Right lobe of liver (tissue), 6 donors: ENCODE measurements at regions not wholly inside any gene's neighbourhood (a gene's known extent, or its start where the extent isn't known, plus 50 kb on each side); places are given as distances from the start of the nearest gene placed in this dataset.
"Not testable (repeated sequence)": the region's sequence is repeated elsewhere in the genome, so short reads cannot be mapped to it uniquely, and the experiment has no call there.

Experiments used
- ATAC-seq, 4 donors: fragments of 200-7000 bp; cut with Tn5 transposase; one replicate each; pipeline ENCODE4 v1.9.1; 2020; ENCODE audit warnings: mild to moderate bottlenecking in 4 of 4, moderate library complexity in 4 of 4
- DNase-seq, 3 donors: peaks; one replicate each; pipeline ENCODE4 v3.0.0-alpha.2; 2020
- H3K27ac ChIP-seq, 3 donors: fragments of 200-600 bp; one replicate each; pipeline ENCODE4 v1.8.0; 2022
- H3K27me3 ChIP-seq, 2 donors: fragments of 200-600 bp; one replicate each; pipeline ENCODE4 v1.8.0; 2022
- H3K36me3 ChIP-seq, 4 donors: fragments of 200-600 bp; sonication (generic) in 1 of 4; one replicate each; pipeline versions ENCODE4 v1.5.1 to v1.8.0; 2017 to 2022; ENCODE audit warnings: control low read depth in 1 of 4
- H3K4me1 ChIP-seq, 4 donors: fragments of 200-600 bp; sonication (generic) in 1 of 4; one replicate each; pipeline versions ENCODE4 v1.5.1 to v1.8.0; 2017 to 2022; ENCODE audit warnings: control low read depth in 1 of 4
- H3K4me3 ChIP-seq, 3 donors: fragments of 200-600 bp; one replicate each; pipeline ENCODE4 v1.8.0; 2022
- H3K9me3 ChIP-seq, 4 donors: fragments of 200-600 bp; sonication (generic) in 1 of 4; one replicate each; pipeline versions ENCODE4 v1.5.1 to v1.8.0; 2017 to 2022; ENCODE audit warnings: control low read depth in 1 of 4
- CTCF ChIP-seq, 4 donors: fragments of 200-600 bp in 3 of 4; fragments of 450-650 bp in 1 of 4; IDR thresholded peaks; one replicate each; pipeline versions ENCODE4 v1.5.1 to v1.8.0; 2016 to 2022; ENCODE audit warnings: antibody characterized with exemption in 4 of 4, mild to moderate bottlenecking in 2 of 4
- POLR2A ChIP-seq: fragments of 450-650 bp; IDR thresholded peaks from one replicate; pipeline ENCODE4 v1.6.1; 2017; ENCODE audit warnings: antibody characterized with exemption, mild to moderate bottlenecking
- WGBS: methylation state at CpG from one replicate; pipeline ENCODE4 v1.1.6; 2018; ENCODE audit warnings: low coverage, low lambda C conversion rate; ENCODE audit not compliant: insufficient coverage; ENCODE audit errors: missing lambda C conversion rate; 5-methylcytosine and 5-hydroxymethylcytosine counted together
- intact Hi-C, 2 donors: fragments of 100-400 bp; cut with DNase I; formaldehyde crosslinking; loops; one replicate each; pipeline versions ENCODE4 v1.11.2 to v1.14.1; 2022
- donor health status: DM: no; HTN: yes; CAD: no.
- donor health status: DM: no; HTN: no; CAD: no.
- donor health status: DM: no; HTN: no; CAD: no.
- donor health status: DM: no; HTN: yes; CAD: no.
- donor health status: DM: no; HTN: yes; CAD: no.

DNA sequence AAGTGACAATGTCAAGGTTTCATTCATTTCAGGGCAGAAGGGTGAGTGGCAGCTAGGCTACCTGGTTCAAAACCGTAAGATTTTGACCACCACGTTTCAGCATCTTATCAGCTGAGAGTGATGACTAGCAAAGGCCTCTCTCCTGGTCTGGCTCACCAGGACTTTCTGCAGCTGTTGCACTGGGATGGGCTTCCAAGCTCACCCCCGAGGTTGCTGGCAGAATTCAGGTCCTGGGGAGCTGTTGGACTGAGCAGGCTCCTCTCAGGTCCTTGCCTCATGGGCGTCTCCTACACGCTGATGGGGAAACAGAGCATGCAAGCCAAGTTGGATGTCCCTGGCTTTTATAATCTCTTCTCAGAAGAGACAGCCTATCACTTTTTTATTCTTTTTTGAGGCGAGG is 88.8 kb upstream of the RNU6-1 start:
- Histone ChIP-seq H3K4me3 (no peak overlapping the region), H3K36me3 (no peaks in the 10 kb centered on the region), H3K9me3 (no peaks in the 10 kb centered on the region), H3K27ac (no peak overlapping the region), H3K27me3 (no peaks in the 10 kb centered on the region), H3K4me1 (peaks cover 0 to 4% (median 0%) of the 10 kb centered on the region in 4 donors)
- WGBS = 87% methylated on average over 2 of the region's 6 CpGs
- DNase-seq = no peak
- TF ChIP-seq POLR2A (no peak), CTCF (IDR thresholded peaks at IDR 0.05) (no peak)
- ATAC-seq = no peak
- intact Hi-C loops = no loop called here

GRCh38 chr15:67930720-67931119 is 90.9 kb upstream of the RNU6-1 start:
- H3K9me3 ChIP-seq = no peaks in the 10 kb centered on the region
- DNase-seq (no peak), ATAC-seq (no peak)
- no peak overlapping the region for H3K4me3 ChIP-seq
- TF ChIP-seq CTCF (IDR thresholded peaks at IDR 0.05) (no peak), POLR2A (no peak)
- peaks cover 0 to 7% (median 2%) of the 10 kb centered on the region in 4 donors for H3K4me1 ChIP-seq
- intact Hi-C loops = no loop called here
- no peaks in the 10 kb centered on the region for H3K27me3 ChIP-seq
- no peak overlapping the region for H3K27ac ChIP-seq
- H3K36me3 ChIP-seq = no peaks in the 10 kb centered on the region
- 94% methylated on average over 2 of the region's 2 CpGs for WGBS

DNA sequence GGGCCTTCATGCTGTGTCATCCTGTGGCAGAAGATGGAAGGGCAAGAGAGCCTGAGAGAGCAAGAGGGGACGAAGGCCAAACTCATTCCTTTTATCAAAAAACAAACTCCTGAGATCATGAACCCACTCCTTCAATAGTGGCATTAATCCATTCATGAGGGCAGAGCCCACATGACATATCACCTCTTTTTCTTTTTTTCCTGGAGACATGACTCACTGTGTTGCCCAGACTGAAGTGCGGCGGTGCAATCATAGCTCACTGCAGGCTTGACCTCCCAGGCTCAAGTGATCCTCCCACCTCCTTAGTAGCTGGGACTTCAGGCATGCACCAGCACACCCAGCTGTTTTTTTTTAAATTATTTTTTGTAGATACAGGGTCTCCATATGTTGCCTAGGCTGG is 92.0 kb upstream of the RNU6-1 start:
- WGBS = 89% methylated on average over 3 of the region's 3 CpGs
- H3K27ac ChIP-seq = no peak overlapping the region
- DNase-seq (no peak), ATAC-seq (peak in 1 of 4 donors; percentile 48)
- intact Hi-C loops = no loop called here
- no peak overlapping the region for H3K4me3 ChIP-seq
- TF ChIP-seq CTCF (IDR thresholded peaks at IDR 0.05) (no peak), POLR2A (no peak)
- H3K36me3 ChIP-seq = no peaks in the 10 kb centered on the region
- no peaks in the 10 kb centered on the region for H3K9me3 ChIP-seq
- H3K4me1 ChIP-seq = peaks cover 0 to 8% (median 3%) of the 10 kb centered on the region in 4 donors
- no peaks in the 10 kb centered on the region for H3K27me3 ChIP-seq

GRCh38 chr15:67934126-67934525 is 94.3 kb upstream of the RNU6-1 start:
- ATAC-seq, H3K27me3 ChIP-seq, H3K4me3 ChIP-seq, H3K36me3 ChIP-seq, intact Hi-C loops, DNase-seq, H3K27ac ChIP-seq, H3K4me1 ChIP-seq, H3K9me3 ChIP-seq: not testable (repeated sequence)
- WGBS = 56% methylated on average over 2 of the region's 3 CpGs

GRCh38 chr15:67935244-67935643 is 95.4 kb upstream of the RNU6-1 start:
- H3K27me3 ChIP-seq = no peaks in the 10 kb centered on the region
- no peak overlapping the region for H3K27ac ChIP-seq
- no peak overlapping the region for H3K4me3 ChIP-seq
- peaks cover 0 to 8% (median 3%) of the 10 kb centered on the region in 4 donors for H3K4me1 ChIP-seq
- no peaks in the 10 kb centered on the region for H3K9me3 ChIP-seq
- intact Hi-C loops = no loop called here
- TF ChIP-seq POLR2A (no peak), CTCF (IDR thresholded peaks at IDR 0.05) (peak in 2 of 4 donors; percentile 28 to 29)
- no peaks in the 10 kb centered on the region for H3K36me3 ChIP-seq
- DNase-seq (peak in 1 of 3 donors; percentile 57), ATAC-seq (peak in 3 of 4 donors; percentile 85 to 90 (median 88))
